ENCODE measurements at regions not wholly inside any gene's neighbourhood (a gene's known extent, or its start where the extent isn't known, plus 50 kb on each side); places are given as distances from the start of the nearest gene placed in this dataset.

DNA sequence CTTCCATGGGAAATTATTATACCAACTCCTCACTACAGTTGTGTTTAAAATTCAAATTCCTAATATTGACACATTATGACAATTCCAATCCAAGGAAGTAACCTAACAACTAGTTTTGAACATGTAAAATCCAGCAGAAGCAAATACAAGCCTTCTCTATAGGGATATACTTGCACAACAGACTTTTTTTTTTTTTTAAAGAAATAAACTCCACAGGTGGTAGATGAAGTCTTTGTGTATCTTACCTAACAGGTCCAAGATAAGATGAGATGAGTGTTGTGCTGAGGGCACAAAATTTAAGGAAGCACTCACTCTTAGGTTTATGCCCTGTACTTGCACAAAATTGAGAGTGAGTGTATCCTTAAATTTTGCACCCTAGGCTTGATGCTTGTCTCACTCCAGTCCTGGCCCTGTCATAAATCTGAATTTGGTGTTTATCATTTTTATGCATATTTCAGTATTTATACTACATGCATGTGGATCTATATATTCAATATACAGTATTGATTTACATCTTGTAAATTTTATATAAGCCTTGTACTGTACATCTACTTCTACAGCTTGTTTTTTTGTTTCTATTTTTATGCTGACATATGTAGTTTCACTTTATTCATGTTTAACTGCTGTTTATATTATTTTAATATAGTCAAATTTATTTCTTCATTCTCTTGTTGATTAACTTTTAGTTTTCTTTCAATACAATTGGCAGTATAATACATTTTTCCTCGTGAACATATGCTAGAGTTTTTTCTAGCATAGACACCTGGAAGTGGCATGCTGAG is 60.6 kb upstream of the RGL1 start:
- Histone ChIP-seq H3K27me3 (ENCODE audit: insufficient read depth, low read length) (no peaks in the 10 kb centered on the region), H4K5ac (ENCODE audit: insufficient read length, low read depth, low read length) (no peak overlapping the region), H3K27ac (ENCODE audit: insufficient read length, low read depth, low read length) (no peak overlapping the region), H2BK15ac (ENCODE audit: low read depth, low read length) (no peak overlapping the region), H4K91ac (ENCODE audit: insufficient read length, low read depth, low read length) (no peak overlapping the region), H3K79me1 (ENCODE audit: insufficient read depth, low read depth, low read length, poor library complexity, severe bottlenecking) (no peaks in the 10 kb centered on the region), H2BK5ac (ENCODE audit: insufficient read length, low read length) (no peak overlapping the region), H2AFZ (ENCODE audit: low read length) (no peak overlapping the region), H3K79me2 (ENCODE audit: insufficient read depth, low read length) (no peaks in the 10 kb centered on the region), H2BK12ac (ENCODE audit: insufficient read length, low read depth, low read length) (no peak overlapping the region), H4K20me1 (ENCODE audit: control insufficient read depth, insufficient read depth, insufficient read length) (no peaks in the 10 kb centered on the region), H3K23me2 (ENCODE audit: insufficient read length, low read depth, low read length, poor library complexity, severe bottlenecking) (no peaks in the 10 kb centered on the region), H2AK5ac (ENCODE audit: insufficient read length, low read length) (no peak overlapping the region), H4K8ac (replicated peaks; ENCODE audit: insufficient read length, low read depth, low read length) (no peak overlapping the region), H3K56ac (ENCODE audit: insufficient read length, low read depth, low read length) (no peak overlapping the region), H3K4me2 (ENCODE audit: insufficient read depth, insufficient read length, low read length) (no peak overlapping the region), H3K14ac (ENCODE audit: insufficient read depth, low read length) (no peak overlapping the region), H3K23ac (ENCODE audit: insufficient read length, low read depth, low read length) (no peak overlapping the region), H3T11ph (ENCODE audit: low read length) (no peak overlapping the region), H3K9me3 (ENCODE audit: control insufficient read depth, low read depth, low read length) (no peaks in the 10 kb centered on the region), H3K9ac (ENCODE audit: extremely low read depth, insufficient read length, low read length) (no peak overlapping the region), H2BK120ac (ENCODE audit: low read depth, low read length, poor library complexity, severe bottlenecking) (no peak overlapping the region), H3K18ac (ENCODE audit: insufficient read length, low read depth, low read length) (no peak overlapping the region), H3K4ac (ENCODE audit: low read depth, low read length) (no peak overlapping the region), H3K4me1 (ENCODE audit: insufficient read depth, low read length) (no peaks in the 10 kb centered on the region; the same call in 1 of the 2 replicates), H2BK20ac (ENCODE audit: low read depth, low read length, poor library complexity, severe bottlenecking) (no peak overlapping the region)
- Mint-ChIP-seq H3K4me1 (peaks cover 9 to 12% of the 10 kb centered on the region in 2 experiments), H3K9me3 (peaks cover 0 to 4% of the 10 kb centered on the region in 2 experiments; a peak in 2 of 5 replicates), H3K36me3 (ENCODE audit: insufficient read depth in 1 of 3, low read depth in 3 of 3) (peaks cover 0 to 4% (median 1%) of the 10 kb centered on the region in 3 experiments; a peak in 2 of 7 replicates), H3K27ac (no peak overlapping the region), H3K4me3 (no peak overlapping the region), H3K27me3 (ENCODE audit: low read depth) (no peaks in the 10 kb centered on the region)
- TF ChIP-seq, protein P1, sequence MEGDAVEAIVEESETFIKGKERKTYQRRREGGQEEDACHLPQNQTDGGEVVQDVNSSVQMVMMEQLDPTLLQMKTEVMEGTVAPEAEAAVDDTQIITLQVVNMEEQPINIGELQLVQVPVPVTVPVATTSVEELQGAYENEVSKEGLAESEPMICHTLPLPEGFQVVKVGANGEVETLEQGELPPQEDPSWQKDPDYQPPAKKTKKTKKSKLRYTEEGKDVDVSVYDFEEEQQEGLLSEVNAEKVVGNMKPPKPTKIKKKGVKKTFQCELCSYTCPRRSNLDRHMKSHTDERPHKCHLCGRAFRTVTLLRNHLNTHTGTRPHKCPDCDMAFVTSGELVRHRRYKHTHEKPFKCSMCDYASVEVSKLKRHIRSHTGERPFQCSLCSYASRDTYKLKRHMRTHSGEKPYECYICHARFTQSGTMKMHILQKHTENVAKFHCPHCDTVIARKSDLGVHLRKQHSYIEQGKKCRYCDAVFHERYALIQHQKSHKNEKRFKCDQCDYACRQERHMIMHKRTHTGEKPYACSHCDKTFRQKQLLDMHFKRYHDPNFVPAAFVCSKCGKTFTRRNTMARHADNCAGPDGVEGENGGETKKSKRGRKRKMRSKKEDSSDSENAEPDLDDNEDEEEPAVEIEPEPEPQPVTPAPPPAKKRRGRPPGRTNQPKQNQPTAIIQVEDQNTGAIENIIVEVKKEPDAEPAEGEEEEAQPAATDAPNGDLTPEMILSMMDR (conservative IDR thresholded peaks at IDR 0.05), result no peak
- no peak for DNase-seq
- WGBS (ENCODE audit: extremely low coverage, insufficient read length, low lambda C conversion rate), result no CpG with 5 or more reads among the region's 1 CpG
